GM18873 (cell line): ENCODE measurements at regions not wholly inside any gene's neighbourhood (a gene's known extent, or its start where the extent isn't known, plus 50 kb on each side); places are given as distances from the start of the nearest gene placed in this dataset.

Experiments
- ATAC-seq: cut with Tn5 transposase; IDR thresholded peaks from one replicate; pipeline ENCODE4 v1.9.1; 2021; ENCODE audit warnings: mild to moderate bottlenecking, moderate library complexity, moderate number of reproducible peaks; ENCODE audit not compliant: unreplicated experiment, low FRiP score

DNA sequence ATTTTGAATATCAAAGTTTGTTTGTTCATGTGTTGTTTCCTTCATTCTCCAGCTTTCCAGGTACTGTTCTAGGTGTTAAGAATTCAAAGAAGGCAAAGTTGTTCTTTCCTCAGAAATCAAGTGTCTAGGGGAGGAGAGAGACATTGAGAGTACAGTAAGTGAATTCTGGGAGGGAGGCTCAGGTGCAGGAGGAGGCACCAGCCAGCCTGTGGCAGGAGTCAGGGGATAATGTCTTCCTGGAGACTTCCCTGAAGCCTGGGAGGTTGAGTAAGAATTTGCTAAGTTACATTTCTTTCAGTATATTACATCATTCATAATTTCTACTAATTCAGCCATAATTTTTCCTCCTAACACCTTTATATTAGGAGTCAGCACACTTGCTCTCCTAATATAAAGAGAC lies 462.1 kb downstream of the TDRD15 start:
- no peak for ATAC-seq

GRCh38 chr2:21590026-21590690 lies 466.4 kb downstream of the TDRD15 start:
- ATAC-seq: no peak

DNA sequence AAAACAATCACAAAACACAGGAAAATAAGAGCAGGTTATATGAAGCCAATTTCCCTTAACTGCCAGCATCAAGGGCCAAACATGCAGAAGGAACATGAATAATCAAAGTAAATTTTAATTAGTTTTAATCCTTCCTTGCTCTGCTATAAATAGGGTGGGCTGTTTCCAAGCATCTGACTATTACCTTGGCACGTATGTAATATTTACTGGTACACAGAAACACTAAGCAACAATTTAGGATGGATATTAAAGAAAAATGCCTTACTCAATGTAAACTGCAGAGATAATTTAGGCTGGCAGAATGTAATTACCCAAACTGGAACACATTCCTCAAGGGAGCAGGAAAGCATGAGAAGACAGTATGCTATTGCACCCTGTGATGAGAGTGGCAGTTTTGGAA lies 468.2 kb downstream of the TDRD15 start:
- ATAC-seq: no peak

DNA sequence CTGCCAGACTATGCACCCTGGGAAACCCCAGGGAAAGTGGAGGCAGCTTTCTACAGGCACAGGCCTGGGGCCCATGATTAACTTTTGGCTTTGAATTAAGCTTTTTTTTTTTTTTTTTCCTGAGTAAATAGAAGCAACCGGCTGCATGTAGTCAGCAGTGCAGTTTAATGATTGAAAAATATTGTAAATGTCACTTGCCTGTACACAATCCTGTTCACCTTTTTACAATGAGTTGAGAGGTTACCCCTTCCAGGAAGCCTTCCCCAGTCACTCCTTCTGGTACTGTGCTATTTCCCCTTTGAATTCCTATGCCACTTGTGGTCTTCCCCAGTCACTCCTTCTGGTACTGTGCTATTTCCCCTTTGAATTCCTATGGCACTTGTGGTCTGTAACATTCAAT lies 475.6 kb downstream of the TDRD15 start:
- no peak for ATAC-seq

- no peak for ATAC-seq
Measured at GRCh38 chr2:21602789-21603188, 479.0 kb downstream of the TDRD15 start.

GRCh38 chr2:21607572-21607971 lies 483.8 kb downstream of the TDRD15 start:
- no peak for ATAC-seq

DNA sequence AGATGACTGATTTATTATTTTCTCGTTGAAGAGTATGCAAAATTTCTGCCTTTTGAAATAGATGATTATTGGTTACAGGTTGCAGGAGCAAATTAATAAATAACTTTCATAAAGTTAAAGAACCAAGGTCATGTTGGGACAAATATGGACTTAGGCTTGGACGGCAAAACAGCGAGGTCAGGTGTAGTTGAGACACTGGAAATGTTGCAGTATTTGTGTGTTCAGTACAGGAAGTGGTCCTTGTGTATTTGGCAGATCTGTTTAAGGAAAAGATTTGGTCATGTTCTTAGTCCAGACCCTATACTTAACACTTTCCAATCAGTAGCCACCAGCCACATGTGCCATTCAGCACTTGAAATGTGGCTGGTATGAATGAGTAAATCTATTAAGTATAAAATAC lies 486.5 kb downstream of the TDRD15 start:
- no peak for ATAC-seq

DNA sequence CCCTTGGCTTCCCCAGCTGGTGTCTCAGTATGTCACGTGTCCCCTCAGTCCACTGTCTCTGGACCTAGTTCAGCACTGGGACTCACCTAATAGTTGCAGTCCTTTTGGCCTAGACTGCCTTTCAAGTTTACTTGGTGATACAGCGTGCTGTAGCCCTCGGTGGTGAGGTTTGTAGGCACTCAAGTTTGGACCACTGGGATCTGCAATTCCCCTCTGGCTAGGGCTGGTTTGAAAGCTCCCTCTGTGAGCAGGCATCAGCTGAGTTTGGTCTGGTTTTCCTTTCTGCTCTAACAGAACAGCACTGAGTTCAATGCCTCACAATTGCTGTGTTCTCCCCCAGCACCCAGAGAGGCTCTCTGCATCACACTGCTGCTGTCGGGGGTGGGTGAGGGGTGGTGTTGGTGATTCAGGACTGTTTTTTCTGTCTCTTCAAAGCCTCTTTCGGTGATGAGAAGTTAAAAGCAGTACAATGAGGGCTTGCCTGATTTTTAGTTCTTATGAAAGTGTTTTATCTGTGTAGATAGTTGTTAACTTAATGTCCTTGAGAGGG lies 494.2 kb downstream of the TDRD15 start:
- no peak for ATAC-seq

GRCh38 chr2:21620771-21621170 lies 497.0 kb downstream of the TDRD15 start:
- ATAC-seq: no peak

DNA sequence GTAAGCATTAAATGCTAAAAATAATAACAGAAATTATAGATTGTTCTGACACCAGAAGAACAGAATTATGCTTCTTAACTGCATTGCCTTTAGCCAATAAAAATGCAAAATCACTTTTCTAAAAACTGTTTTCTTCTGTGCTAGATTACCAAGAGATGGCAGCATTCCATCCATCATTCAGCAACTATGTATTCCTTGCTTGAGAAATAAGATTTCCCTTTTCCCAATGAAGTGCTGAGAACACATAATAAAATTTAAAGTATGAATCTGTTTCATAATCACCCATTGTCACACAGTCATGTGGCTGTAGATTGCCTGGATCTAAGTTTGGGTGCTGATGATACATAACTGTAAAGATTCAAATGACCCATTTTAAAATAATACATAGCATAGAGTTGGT lies 504.2 kb downstream of the TDRD15 start:
- no peak for ATAC-seq

DNA sequence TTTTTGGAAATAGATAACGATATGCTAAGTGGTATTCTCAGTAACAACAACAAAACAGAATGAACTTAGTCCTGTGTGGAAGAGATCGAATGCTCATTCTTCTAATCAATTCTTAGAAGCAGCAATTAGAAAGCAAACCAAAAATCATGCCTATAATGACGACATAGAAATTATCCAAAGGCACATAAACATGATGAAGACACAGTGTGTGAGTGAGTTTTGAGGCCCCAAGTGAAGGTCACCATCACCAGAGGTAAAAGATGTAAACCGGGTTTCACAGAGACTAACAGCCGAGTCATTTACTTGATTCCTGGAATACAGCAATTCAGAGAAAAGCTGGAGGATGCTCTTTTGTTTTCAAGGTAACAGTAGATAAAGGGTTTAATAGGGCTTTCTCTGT lies 509.2 kb downstream of the TDRD15 start:
- no peak for ATAC-seq

GRCh38 chr2:21633466-21633865 lies 509.7 kb downstream of the TDRD15 start:
- no peak for ATAC-seq

GRCh38 chr2:21633911-21634310 lies 510.1 kb downstream of the TDRD15 start:
- ATAC-seq: no peak

DNA sequence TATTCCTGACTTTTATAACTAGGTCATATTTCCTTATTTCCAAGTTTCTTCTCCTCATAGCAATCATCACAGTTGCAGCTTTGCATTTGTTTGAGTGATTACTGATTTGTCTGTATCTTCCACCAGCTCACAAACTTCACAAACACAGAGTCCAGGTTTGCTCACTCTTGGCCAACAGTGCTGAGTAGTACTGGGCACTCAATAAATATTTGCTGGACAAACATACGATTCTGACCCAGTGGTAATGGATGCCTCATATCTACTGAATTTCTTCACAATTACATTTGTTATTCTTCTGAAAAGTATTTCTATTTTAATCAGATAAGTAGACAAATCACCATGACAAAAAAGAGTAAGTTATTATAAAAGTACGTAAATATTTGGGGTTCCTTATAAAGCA lies 516.3 kb downstream of the TDRD15 start:
- no peak for ATAC-seq

DNA sequence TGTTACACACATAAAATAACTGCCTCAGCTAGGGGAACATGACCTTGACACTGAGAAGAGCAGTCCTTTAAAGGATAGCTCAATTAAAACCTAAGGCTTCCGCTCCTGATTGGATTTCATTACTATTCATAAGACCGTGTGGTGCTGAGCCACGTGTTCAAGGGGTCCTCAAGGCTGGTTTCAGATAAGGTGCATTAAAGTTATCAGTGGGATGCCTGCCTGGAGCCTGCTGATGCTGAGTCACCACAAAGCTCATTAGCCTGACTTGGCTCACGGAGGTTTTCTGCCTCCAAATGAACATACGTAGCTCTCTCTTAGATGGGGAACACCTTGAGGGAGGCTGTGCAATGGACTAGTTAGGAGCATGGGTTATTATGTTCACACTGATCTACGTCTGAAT lies 518.9 kb downstream of the TDRD15 start:
- no peak for ATAC-seq

- no peak for ATAC-seq
Measured at GRCh38 chr2:21643180-21643579, 519.4 kb downstream of the TDRD15 start.

GRCh38 chr2:21644266-21644665 lies 520.5 kb downstream of the TDRD15 start:
- ATAC-seq: no peak

DNA sequence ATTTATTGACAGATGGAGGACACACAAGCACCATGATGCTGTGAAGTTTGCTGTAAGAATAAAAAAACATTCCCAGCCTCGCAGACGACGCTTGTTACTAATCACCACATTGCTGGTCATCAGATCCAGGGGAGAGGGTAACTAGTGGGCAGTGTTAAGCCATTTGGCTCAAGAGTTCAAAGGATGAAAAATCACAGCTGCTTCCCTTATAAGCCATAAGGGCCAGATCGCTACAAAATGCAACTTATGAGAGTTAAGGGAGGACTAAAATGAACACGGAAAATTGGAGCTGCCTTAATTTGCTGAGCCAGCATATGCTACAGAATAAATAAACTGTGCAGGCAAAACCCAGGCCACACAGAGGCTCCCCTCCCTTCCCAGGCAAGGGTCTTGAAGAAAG lies 522.6 kb downstream of the TDRD15 start:
- no peak for ATAC-seq

GRCh38 chr2:21650569-21650968 lies 526.8 kb downstream of the TDRD15 start:
- no peak for ATAC-seq

- ATAC-seq: no peak
Measured at GRCh38 chr2:21655136-21655535, 531.4 kb downstream of the TDRD15 start.

DNA sequence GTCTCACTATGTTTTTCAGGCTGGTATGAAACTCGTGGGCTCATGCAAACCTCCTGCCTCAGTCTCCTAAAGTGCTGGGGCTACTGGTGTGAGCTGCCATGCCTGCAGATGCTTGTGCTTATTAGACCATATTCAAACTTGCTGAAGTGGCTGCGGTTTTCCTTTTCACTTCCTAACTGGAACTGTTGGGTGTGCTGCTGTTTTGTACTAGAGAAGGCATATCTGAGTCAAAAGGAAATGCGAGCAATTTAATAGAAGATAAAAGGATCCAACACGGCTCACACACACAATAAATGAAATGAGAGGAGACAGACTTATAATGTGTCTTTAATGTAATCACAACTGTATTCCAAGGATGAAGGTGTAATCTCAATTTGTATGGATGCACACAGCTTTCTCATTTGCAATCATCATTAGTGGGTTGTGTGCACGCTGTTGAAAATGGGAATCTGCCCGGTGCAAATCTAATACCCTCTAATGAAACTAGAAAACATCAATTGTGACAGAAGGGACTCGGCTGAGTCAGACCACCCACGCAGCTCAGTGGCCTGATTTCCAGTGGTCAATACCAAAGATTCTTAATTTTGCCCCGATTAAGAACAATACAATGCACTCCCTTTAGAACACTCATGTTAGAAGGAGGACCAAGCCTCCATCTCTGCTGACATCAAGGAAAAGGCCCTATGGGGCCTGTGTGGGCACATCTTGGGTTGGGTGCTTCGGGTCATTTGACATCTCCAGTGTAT lies 532.7 kb downstream of the TDRD15 start:
- ATAC-seq: no peak

- no peak for ATAC-seq
Measured at GRCh38 chr2:21657445-21657844, 533.7 kb downstream of the TDRD15 start.
